ENCODE measurements at regions not wholly inside any gene's neighbourhood (a gene's known extent, or its start where the extent isn't known, plus 50 kb on each side); places are given as distances from the start of the nearest gene placed in this dataset.

- ATAC-seq (ENCODE audit: poor library complexity) (no peak), DNase-seq (no peak)
- intact Hi-C loops (cut with DNase I), result no loop called here
These were observed 474.7 kb upstream of the IL12A start for GRCh38 chr3:159513867-159514380.

GRCh38 chr3:159517105-159517504, 471.5 kb upstream of the IL12A start:
- DNase-seq, result no peak
- intact Hi-C loops (cut with DNase I), result no loop called here
- ATAC-seq (ENCODE audit: poor library complexity), result no peak

GRCh38 chr3:159520638-159521037, 468.0 kb upstream of the IL12A start:
- intact Hi-C loops (cut with DNase I), result no loop called here
- DNase-seq (no peak), ATAC-seq (ENCODE audit: poor library complexity) (no peak)

GRCh38 chr3:159522276-159522675, 466.4 kb upstream of the IL12A start:
- DNase-seq, result no peak
- no peak for ATAC-seq (ENCODE audit: poor library complexity)
- intact Hi-C loops (cut with DNase I), result no loop called here

GRCh38 chr3:159528251-159528895, 460.3 kb upstream of the IL12A start:
- DNase-seq, result no peak
- intact Hi-C loops (cut with DNase I), result no loop called here
- no peak for ATAC-seq (ENCODE audit: poor library complexity)

GRCh38 chr3:159532577-159532976, 456.1 kb upstream of the IL12A start:
- intact Hi-C loops (cut with DNase I), result no loop called here
- ATAC-seq (ENCODE audit: poor library complexity) (no peak), DNase-seq (no peak)

- DNase-seq (no peak), ATAC-seq (ENCODE audit: poor library complexity) (no peak)
- intact Hi-C loops (cut with DNase I), result no loop called here
These were observed 454.1 kb upstream of the IL12A start for GRCh38 chr3:159534496-159534895.

GRCh38 chr3:159536876-159537275, 451.8 kb upstream of the IL12A start:
- ATAC-seq (ENCODE audit: poor library complexity) (no peak), DNase-seq (no peak)
- intact Hi-C loops (cut with DNase I), result no loop called here

GRCh38 chr3:159538507-159538906, 450.1 kb upstream of the IL12A start:
- no peak for ATAC-seq (ENCODE audit: poor library complexity)
- DNase-seq, result no peak
- intact Hi-C loops (cut with DNase I), result no loop called here

GRCh38 chr3:159540882-159541495, 447.6 kb upstream of the IL12A start:
- DNase-seq (no peak), ATAC-seq (ENCODE audit: poor library complexity) (no peak)
- intact Hi-C loops (cut with DNase I), result no loop called here

- intact Hi-C loops (cut with DNase I), result no loop called here
- ATAC-seq (ENCODE audit: poor library complexity) (no peak), DNase-seq (no peak)
These were observed 439.8 kb upstream of the IL12A start for GRCh38 chr3:159548675-159549335.

- intact Hi-C loops (cut with DNase I), result no loop called here
- no peak for DNase-seq
- no peak for ATAC-seq (ENCODE audit: poor library complexity)
These were observed 433.4 kb upstream of the IL12A start for GRCh38 chr3:159555205-159555604.

GRCh38 chr3:159559771-159560170, 428.9 kb upstream of the IL12A start:
- DNase-seq (no peak), ATAC-seq (ENCODE audit: poor library complexity) (no peak)
- intact Hi-C loops (cut with DNase I), result no loop called here

- ATAC-seq (ENCODE audit: poor library complexity) (no peak), DNase-seq (no peak)
- intact Hi-C loops (cut with DNase I), result no loop called here
These were observed 428.2 kb upstream of the IL12A start for GRCh38 chr3:159560214-159560979.

GRCh38 chr3:159565313-159565712, 423.3 kb upstream of the IL12A start:
- intact Hi-C loops (cut with DNase I), result no loop called here
- no peak for DNase-seq
- ATAC-seq (ENCODE audit: poor library complexity), result no peak

GRCh38 chr3:159583662-159584061, 405.0 kb upstream of the IL12A start:
- no peak for ATAC-seq (ENCODE audit: poor library complexity)
- DNase-seq, result no peak
- intact Hi-C loops (cut with DNase I), result no loop called here

- intact Hi-C loops (cut with DNase I), result no loop called here
- DNase-seq (no peak), ATAC-seq (ENCODE audit: poor library complexity) (no peak)
These were observed 404.2 kb upstream of the IL12A start for GRCh38 chr3:159584421-159584820.

- no peak for DNase-seq
These were observed 401.9 kb upstream of the IL12A start for GRCh38 chr3:159586571-159587202.

More at GRCh38 chr3:159586571-159587202, 401.9 kb upstream of the IL12A start:
- intact Hi-C loops (cut with DNase I), result no loop called here
- peak; percentile 36 for ATAC-seq (ENCODE audit: poor library complexity)
